ENCODE measurements at regions not wholly inside any gene's neighbourhood (a gene's known extent, or its start where the extent isn't known, plus 50 kb on each side); places are given as distances from the start of the nearest gene placed in this dataset.

DNA sequence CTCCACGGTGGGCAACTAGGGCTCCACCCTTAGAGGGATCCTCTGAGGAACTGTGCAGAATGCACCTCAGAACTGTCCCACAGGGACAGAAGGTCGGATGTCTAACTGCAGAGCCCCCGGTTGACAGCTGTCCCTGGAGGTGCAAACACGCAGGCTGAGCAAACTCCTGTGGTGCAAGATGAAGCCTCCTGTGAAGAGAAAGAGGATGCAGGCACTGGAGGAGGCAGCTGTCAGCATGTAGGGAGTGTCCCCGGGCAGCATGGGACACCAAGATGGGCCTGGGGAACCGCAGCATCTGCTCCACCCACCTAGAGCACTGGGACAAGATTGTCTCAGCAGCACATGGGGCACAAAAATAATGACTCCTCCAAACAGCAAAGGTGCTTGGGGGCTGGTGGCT is 258.9 kb downstream of the ABHD5 start:
- TF ChIP-seq, protein P1, sequence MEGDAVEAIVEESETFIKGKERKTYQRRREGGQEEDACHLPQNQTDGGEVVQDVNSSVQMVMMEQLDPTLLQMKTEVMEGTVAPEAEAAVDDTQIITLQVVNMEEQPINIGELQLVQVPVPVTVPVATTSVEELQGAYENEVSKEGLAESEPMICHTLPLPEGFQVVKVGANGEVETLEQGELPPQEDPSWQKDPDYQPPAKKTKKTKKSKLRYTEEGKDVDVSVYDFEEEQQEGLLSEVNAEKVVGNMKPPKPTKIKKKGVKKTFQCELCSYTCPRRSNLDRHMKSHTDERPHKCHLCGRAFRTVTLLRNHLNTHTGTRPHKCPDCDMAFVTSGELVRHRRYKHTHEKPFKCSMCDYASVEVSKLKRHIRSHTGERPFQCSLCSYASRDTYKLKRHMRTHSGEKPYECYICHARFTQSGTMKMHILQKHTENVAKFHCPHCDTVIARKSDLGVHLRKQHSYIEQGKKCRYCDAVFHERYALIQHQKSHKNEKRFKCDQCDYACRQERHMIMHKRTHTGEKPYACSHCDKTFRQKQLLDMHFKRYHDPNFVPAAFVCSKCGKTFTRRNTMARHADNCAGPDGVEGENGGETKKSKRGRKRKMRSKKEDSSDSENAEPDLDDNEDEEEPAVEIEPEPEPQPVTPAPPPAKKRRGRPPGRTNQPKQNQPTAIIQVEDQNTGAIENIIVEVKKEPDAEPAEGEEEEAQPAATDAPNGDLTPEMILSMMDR (conservative IDR thresholded peaks at IDR 0.05 in 1 of 2, IDR thresholded peaks at IDR 0.05 in 1 of 2; ENCODE audit: low read depth in 1 of 2, low read length in 2 of 2): no peak
- TF ChIP-seq EZH2 (IDR thresholded peaks at IDR 0.05; ENCODE audit: low read length, missing control alignments): no peak

Measured in fibroblast of lung (primary cell).